Lower leg skin (tissue), 4 donors: ENCODE measurements at regions not wholly inside any gene's neighbourhood (a gene's known extent, or its start where the extent isn't known, plus 50 kb on each side); places are given as distances from the start of the nearest gene placed in this dataset.

Experiments
- DNase-seq, 2 donors: peaks; one replicate each; pipeline ENCODE4 v3.0.0-alpha.2; 2019; ENCODE audit warnings: low spot score in 2 of 2
- H3K4me3 ChIP-seq: fragments of 200-600 bp; sonication (generic); 2 replicates; pipeline ENCODE4 v1.5.1; 2017; ENCODE audit warnings: mild to moderate bottlenecking, low read depth; ENCODE audit not compliant: poor library complexity, severe bottlenecking
- POLR2A ChIP-seq, 2 donors: fragments of 450-650 bp; IDR thresholded peaks; one replicate each; pipeline ENCODE4 v1.6.1; 2016 to 2017; ENCODE audit warnings: antibody characterized with exemption in 2 of 2, mild to moderate bottlenecking in 1 of 2, moderate library complexity in 1 of 2
- WGBS, 2 donors: methylation state at CpG; one replicate each; pipeline ENCODE4 v1.1.5; 2018; 5-methylcytosine and 5-hydroxymethylcytosine counted together
- intact Hi-C: fragments of 100-400 bp; cut with DNase I; formaldehyde crosslinking; loops from one replicate; pipeline ENCODE4 v1.15.0; 2023; ENCODE audit warnings: low total_unique reads
- TF ChIP-seq, protein P1 (sequence below), 3 donors: fragments of 450-650 bp; IDR thresholded peaks; one replicate each; pipeline ENCODE4 v1.5.1; 2016; ENCODE audit warnings: antibody characterized with exemption in 3 of 3, mild to moderate bottlenecking in 3 of 3, moderate library complexity in 2 of 3

DNA sequence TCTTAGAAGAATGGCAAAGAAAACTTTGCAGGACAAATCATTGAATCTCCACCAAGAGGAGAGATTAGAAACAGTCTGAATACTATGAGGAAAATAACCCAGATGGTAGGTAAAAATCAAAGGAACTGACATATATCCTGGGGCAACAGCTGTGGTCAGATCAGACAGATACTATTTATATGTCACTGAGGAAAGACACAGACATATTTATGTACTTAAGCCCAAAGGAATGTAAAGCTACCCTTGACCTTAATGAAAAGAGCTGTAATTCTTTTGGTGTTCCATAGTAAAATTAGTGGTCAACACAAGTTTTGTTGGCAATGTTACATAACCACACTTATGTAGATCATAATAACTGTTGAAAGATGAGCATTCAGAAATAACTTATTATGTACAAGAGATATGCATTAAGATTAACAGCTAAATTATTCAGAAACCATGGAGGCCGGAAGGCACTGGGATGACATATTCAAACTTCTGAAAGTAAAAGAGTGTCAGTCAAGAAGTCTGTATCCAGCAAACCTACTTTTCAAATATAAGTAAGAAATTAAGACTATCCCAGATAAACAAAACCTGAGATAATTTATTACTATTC, 166.1 kb upstream of the SAMSN1 start:
- no peak overlapping the region for H3K4me3 ChIP-seq
- TF ChIP-seq, protein P1, sequence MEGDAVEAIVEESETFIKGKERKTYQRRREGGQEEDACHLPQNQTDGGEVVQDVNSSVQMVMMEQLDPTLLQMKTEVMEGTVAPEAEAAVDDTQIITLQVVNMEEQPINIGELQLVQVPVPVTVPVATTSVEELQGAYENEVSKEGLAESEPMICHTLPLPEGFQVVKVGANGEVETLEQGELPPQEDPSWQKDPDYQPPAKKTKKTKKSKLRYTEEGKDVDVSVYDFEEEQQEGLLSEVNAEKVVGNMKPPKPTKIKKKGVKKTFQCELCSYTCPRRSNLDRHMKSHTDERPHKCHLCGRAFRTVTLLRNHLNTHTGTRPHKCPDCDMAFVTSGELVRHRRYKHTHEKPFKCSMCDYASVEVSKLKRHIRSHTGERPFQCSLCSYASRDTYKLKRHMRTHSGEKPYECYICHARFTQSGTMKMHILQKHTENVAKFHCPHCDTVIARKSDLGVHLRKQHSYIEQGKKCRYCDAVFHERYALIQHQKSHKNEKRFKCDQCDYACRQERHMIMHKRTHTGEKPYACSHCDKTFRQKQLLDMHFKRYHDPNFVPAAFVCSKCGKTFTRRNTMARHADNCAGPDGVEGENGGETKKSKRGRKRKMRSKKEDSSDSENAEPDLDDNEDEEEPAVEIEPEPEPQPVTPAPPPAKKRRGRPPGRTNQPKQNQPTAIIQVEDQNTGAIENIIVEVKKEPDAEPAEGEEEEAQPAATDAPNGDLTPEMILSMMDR (IDR thresholded peaks at IDR 0.05) = no peak
- no peak for TF ChIP-seq POLR2A (IDR thresholded peaks at IDR 0.05)
- DNase-seq = no peak
- 79 to 85% methylated on average over 1 of the region's 1 CpG for WGBS, 2 donors
- intact Hi-C loops = no loop called here

DNA sequence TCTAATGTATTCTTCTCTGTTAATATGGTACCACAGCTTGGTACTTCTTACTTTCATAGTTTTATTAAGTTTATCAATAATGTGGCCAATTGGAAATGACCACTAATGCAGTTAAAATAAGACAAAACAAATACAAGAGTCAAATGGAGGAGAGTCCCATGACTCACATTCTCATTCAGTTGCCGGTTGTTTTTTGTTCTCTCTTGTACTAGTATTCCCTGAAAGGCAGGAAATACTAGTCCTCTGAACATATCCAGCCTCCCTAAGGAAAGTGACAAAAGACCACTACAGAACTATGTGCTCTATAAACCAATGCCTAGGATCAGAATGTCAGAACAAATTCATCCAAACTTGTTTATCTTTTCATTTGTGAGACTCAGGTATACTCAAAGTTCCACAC, 165.2 kb upstream of the SAMSN1 start:
- no peak for DNase-seq
- no peak overlapping the region for H3K4me3 ChIP-seq
- WGBS, 2 donors = 58 to 67% methylated on average over 1 of the region's 1 CpG
- intact Hi-C loops = no loop called here
- no peak for TF ChIP-seq POLR2A (IDR thresholded peaks at IDR 0.05)
- TF ChIP-seq, protein P1 (IDR thresholded peaks at IDR 0.05) = no peak

DNA sequence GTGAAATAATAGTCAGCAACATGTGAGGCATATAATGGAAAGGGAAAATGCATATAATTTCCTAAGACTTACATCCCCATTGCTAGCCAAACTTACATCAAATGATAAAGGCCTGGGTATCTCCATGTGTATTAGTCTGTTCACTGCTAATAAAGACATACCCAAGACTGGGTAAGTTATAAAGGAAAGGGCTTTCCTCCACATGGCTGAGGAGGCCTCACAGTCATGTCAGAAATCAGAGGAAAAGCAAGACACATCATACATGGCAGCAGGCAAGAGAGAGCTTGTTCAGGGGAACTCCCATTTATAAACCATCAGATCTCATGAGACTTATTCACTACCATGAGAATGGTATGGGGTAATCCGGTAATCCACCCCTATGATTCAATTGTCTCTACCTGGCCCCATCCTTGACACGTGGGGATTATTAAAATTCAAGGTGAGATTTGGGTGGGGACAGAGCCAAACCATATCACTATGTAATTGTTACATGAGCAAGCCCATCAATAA, 161.5 kb upstream of the SAMSN1 start:
- intact Hi-C loops = no loop called here
- no peak for TF ChIP-seq POLR2A (IDR thresholded peaks at IDR 0.05)
- TF ChIP-seq, protein P1 (IDR thresholded peaks at IDR 0.05) = no peak
- H3K4me3 ChIP-seq = no peak overlapping the region
- DNase-seq = no peak
- WGBS, 2 donors = 55% methylated on average over 2 of the region's 2 CpGs

DNA sequence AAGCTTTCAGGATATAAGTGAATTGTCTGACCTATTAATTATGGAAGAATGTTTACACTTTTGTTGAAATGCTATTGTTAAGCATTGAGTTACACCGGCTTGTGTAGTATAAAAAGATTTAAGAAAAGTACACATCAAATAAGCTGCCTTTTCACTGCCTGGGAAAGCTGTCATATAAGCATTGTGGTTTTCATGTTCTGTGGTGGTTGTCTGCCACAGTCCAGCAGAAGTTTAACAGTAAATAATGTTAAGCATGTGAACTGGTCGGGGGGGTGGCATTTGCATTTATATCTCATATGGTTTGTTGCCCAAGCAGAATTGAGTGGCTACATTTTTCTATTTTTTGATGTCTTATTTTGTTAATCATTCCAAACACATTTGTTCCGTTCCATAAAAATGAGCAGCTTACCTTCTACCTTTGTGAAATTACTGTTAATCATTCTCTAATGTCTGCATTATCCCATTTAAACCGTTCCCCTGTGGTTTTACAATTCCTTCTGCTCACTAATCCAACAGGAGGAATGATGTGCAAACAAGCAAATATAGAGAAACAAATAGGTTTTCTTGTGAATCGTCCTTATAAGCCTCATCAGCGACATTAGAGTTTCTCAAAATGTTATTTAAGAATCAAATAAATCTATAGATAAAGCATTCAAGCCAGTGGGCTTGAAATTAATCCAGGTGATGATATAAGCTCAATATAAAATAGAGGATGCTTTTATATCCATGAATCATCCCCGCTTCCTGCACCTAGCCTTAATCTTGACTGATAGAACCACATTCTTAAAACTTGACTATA, 160.8 kb upstream of the SAMSN1 start:
- intact Hi-C loops = no loop called here
- TF ChIP-seq, protein P1 (IDR thresholded peaks at IDR 0.05) = no peak
- TF ChIP-seq POLR2A (IDR thresholded peaks at IDR 0.05) = no peak
- no peak overlapping the region for H3K4me3 ChIP-seq
- WGBS, 2 donors = 66% methylated on average over 7 of the region's 7 CpGs
- no peak for DNase-seq

DNA sequence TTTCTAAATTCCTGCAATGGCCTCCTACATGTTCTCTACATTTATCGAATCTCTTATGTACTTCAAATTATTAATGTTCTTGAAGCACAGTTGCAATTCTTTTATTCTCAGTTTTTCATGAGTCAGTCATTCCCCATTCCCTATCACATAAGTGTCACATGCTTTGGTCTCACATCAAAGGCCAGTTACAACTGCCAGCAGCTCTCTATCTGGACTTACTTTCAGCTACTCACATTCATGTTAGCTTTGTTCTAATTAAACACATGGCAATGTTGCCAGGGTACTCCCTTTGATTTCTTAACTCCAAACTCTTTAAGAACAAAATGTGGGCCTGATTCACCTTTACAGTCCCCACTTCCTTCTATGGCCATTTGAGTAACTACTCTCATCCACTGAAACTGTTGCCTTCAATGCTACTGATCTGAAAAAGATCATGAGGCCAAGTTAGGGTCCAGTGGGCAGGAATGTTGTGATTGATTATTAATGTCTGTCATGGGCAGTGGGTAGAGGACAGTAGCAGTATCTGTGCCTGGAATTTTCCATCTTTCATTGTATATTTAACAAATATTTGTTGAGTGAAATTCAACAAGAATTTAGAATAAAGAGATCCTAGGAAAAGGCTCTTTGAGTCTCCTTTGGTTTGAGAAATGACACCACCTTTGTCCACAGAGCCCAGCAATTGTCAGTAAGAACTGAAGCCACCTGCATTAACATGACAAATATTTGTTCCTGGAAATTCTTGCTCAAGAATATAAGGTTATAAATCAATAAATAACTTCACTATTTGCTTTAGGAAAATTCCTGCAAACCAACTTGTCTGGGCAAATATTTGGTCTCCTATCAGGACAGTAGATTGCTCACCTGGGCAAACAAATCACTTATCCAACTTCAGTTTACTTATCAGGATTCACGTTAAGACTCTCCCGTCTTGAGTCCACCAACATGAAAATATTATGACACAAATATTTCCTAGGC, 153.6 kb upstream of the SAMSN1 start:
- H3K4me3 ChIP-seq = no peak overlapping the region
- intact Hi-C loops = no loop called here
- 62 to 65% methylated on average over 3 of the region's 3 CpGs for WGBS, 2 donors
- TF ChIP-seq POLR2A (IDR thresholded peaks at IDR 0.05) = no peak
- TF ChIP-seq, protein P1 (IDR thresholded peaks at IDR 0.05) = no peak
- no peak for DNase-seq
